Fibroblast of lung (primary cell): ENCODE measurements at regions not wholly inside any gene's neighbourhood (a gene's known extent, or its start where the extent isn't known, plus 50 kb on each side); places are given as distances from the start of the nearest gene placed in this dataset.

Experiments
- DNase-seq, 2 donors: peaks; one replicate each; pipeline versions ENCODE4 v3.0.0 to v3.0.0-alpha.2; 2010; ENCODE audit warnings: low read depth in 2 of 2
- H2AFZ ChIP-seq: 2 replicates; pipeline ENCODE4 v1.5.1; 2012; ENCODE audit warnings: low read length, control low read depth, inconsistent platforms
- H3K27ac ChIP-seq: 2 replicates; pipeline ENCODE4 v1.5.1; 2011; ENCODE audit warnings: low read length, control low read depth; ENCODE audit not compliant: insufficient read depth
- H3K27me3 ChIP-seq: 2 replicates; pipeline ENCODE4 v1.5.1; 2011; ENCODE audit warnings: mild to moderate bottlenecking, low read length; ENCODE audit not compliant: control insufficient read depth, insufficient read depth
- H3K36me3 ChIP-seq: 2 replicates; pipeline ENCODE4 v1.5.1; 2011; ENCODE audit warnings: low read length; ENCODE audit not compliant: control insufficient read depth, insufficient read depth
- H3K4me1 ChIP-seq: 2 replicates; pipeline ENCODE4 v1.5.1; 2011; ENCODE audit warnings: low read length; ENCODE audit not compliant: control insufficient read depth, insufficient read depth; ENCODE audit errors: extremely low read depth
- H3K4me2 ChIP-seq: 2 replicates; pipeline ENCODE4 v1.5.1; 2011; ENCODE audit warnings: low read length, control low read depth; ENCODE audit not compliant: insufficient read depth; ENCODE audit errors: extremely low read depth
- H3K4me3 ChIP-seq, 4 experiments: fragments of 200-600 bp in 1 of 4; sonication (generic) in 1 of 4; replicated peaks in 1 of 4; 2 replicates each; pipeline ENCODE4 v1.5.1; 2011 to 2016; ENCODE audit warnings: low read length in 4 of 4, low read depth in 3 of 4, mild to moderate bottlenecking in 3 of 4, control low read depth in 2 of 4, inconsistent platforms in 1 of 4, mixed read lengths in 1 of 4; ENCODE audit not compliant: insufficient read depth in 1 of 4; ENCODE audit errors: control extremely low read depth in 1 of 4
- H3K79me2 ChIP-seq: 2 replicates; pipeline ENCODE4 v1.5.1; 2012; ENCODE audit warnings: mild to moderate bottlenecking, low read length, inconsistent platforms; ENCODE audit not compliant: control insufficient read depth, insufficient read depth
- H3K9ac ChIP-seq: 2 replicates; pipeline ENCODE4 v1.5.1; 2011; ENCODE audit warnings: mild to moderate bottlenecking, low read length, control low read depth; ENCODE audit not compliant: insufficient read depth
- H3K9me3 ChIP-seq: 2 replicates; pipeline ENCODE4 v1.5.1; 2012; ENCODE audit warnings: low read depth, low read length; ENCODE audit not compliant: control insufficient read depth, insufficient read depth
- H4K20me1 ChIP-seq: 2 replicates; pipeline ENCODE4 v1.5.1; 2011; ENCODE audit warnings: low read length; ENCODE audit not compliant: control insufficient read depth, insufficient read depth; ENCODE audit errors: extremely low read depth
- EZH2 ChIP-seq: IDR thresholded peaks from 2 replicates; pipeline ENCODE4 v1.5.1; 2012; ENCODE audit warnings: low read length, control low read depth, mild to moderate bottlenecking; ENCODE audit errors: missing control alignments
- TF ChIP-seq, protein P1 (sequence below), 2 donors: IDR thresholded peaks in 1 of 2; conservative IDR thresholded peaks in 1 of 2; 1 replicate in 1 of 2; 2 replicates in 1 of 2; pipeline ENCODE4 v1.5.1; 2011 to 2012; ENCODE audit warnings: low read length in 2 of 2, control low read depth in 1 of 2, inconsistent platforms in 1 of 2, low read depth in 1 of 2, mild to moderate bottlenecking in 1 of 2

DNA sequence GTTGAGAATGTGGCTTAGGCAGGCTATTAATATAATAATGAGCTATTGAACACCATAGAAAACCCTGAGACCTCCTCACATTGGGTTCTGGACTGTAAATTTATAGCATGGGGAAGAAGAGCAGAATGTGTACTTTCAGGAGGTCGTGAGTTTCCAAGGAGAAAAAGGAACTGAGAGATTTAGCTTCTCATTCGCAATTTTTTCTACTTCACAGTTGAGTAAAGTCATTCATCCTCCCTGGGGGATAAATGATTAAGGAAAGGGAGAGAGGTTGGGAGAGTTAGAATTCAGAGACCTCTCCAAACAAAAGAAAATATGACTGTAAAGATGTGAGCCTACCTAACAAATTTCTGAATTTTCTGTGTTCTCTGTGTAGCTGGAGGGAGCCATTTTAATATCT lies 205.8 kb upstream of the CYRIA start:
- Histone ChIP-seq H3K9ac (no peak overlapping the region), H3K79me2 (no peaks in the 10 kb centered on the region), H2AFZ (no peak overlapping the region), H3K4me3 (no peak overlapping the region), H3K9me3 (no peaks in the 10 kb centered on the region), H3K4me2 (no peak overlapping the region), H3K4me1 (no peaks in the 10 kb centered on the region), H3K27ac (no peak overlapping the region), H4K20me1 (no peaks in the 10 kb centered on the region), H3K27me3 (no peaks in the 10 kb centered on the region), H3K36me3 (no peaks in the 10 kb centered on the region)
- no peak for DNase-seq
- no peak for TF ChIP-seq EZH2
- TF ChIP-seq, protein P1, sequence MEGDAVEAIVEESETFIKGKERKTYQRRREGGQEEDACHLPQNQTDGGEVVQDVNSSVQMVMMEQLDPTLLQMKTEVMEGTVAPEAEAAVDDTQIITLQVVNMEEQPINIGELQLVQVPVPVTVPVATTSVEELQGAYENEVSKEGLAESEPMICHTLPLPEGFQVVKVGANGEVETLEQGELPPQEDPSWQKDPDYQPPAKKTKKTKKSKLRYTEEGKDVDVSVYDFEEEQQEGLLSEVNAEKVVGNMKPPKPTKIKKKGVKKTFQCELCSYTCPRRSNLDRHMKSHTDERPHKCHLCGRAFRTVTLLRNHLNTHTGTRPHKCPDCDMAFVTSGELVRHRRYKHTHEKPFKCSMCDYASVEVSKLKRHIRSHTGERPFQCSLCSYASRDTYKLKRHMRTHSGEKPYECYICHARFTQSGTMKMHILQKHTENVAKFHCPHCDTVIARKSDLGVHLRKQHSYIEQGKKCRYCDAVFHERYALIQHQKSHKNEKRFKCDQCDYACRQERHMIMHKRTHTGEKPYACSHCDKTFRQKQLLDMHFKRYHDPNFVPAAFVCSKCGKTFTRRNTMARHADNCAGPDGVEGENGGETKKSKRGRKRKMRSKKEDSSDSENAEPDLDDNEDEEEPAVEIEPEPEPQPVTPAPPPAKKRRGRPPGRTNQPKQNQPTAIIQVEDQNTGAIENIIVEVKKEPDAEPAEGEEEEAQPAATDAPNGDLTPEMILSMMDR (conservative IDR thresholded peaks at IDR 0.05 in 1 of 2, IDR thresholded peaks at IDR 0.05 in 1 of 2; ENCODE audit: low read depth in 1 of 2, low read length in 2 of 2), result no peak

- Histone ChIP-seq H3K27ac (no peak overlapping the region), H3K36me3 (no peaks in the 10 kb centered on the region), H4K20me1 (no peaks in the 10 kb centered on the region), H3K27me3 (no peaks in the 10 kb centered on the region), H3K4me2 (no peak overlapping the region), H3K79me2 (no peaks in the 10 kb centered on the region), H3K4me3 (no peak overlapping the region), H2AFZ (no peak overlapping the region), H3K9ac (no peak overlapping the region), H3K4me1 (no peaks in the 10 kb centered on the region), H3K9me3 (no peaks in the 10 kb centered on the region)
- TF ChIP-seq, protein P1 (conservative IDR thresholded peaks at IDR 0.05 in 1 of 2, IDR thresholded peaks at IDR 0.05 in 1 of 2; ENCODE audit: low read depth in 1 of 2, low read length in 2 of 2), result no peak
- no peak for TF ChIP-seq EZH2
- DNase-seq, result no peak
Measured at GRCh38 chr2:16870491-16871076, 204.9 kb upstream of the CYRIA start.

DNA sequence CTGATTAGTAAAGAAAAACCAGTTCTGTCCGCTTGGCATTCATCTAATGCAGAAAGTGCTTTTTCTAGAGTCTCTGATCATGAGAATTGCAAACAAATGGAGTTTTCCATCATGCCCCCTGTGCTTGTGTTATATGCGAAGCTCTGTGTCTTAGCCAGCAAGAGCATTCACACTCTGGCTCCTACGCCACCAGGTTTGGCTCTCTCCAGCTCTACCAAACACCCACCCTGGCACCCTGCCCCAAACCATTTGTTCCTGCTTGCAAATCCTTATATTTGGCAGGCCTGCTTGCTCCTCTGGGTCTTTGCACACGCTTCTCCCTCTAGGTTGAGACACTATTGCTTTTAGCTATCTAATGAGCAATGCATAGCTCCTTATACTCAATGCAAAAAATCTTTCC lies 204.1 kb upstream of the CYRIA start:
- no peak overlapping the region for H2AFZ ChIP-seq
- H3K9me3 ChIP-seq, result no peaks in the 10 kb centered on the region
- H3K36me3 ChIP-seq, result no peaks in the 10 kb centered on the region
- H4K20me1 ChIP-seq, result no peaks in the 10 kb centered on the region
- no peak overlapping the region for H3K4me3 ChIP-seq
- no peak overlapping the region for H3K27ac ChIP-seq
- H3K9ac ChIP-seq, result no peak overlapping the region
- no peaks in the 10 kb centered on the region for H3K4me1 ChIP-seq
- TF ChIP-seq, protein P1 (conservative IDR thresholded peaks at IDR 0.05 in 1 of 2, IDR thresholded peaks at IDR 0.05 in 1 of 2; ENCODE audit: low read depth in 1 of 2, low read length in 2 of 2), result no peak
- no peak for TF ChIP-seq EZH2
- H3K4me2 ChIP-seq, result no peak overlapping the region
- no peak for DNase-seq
- H3K27me3 ChIP-seq, result no peaks in the 10 kb centered on the region
- H3K79me2 ChIP-seq, result no peaks in the 10 kb centered on the region
